ENCODE measurements at regions not wholly inside any gene's neighbourhood (a gene's known extent, or its start where the extent isn't known, plus 50 kb on each side); places are given as distances from the start of the nearest gene placed in this dataset.

DNA sequence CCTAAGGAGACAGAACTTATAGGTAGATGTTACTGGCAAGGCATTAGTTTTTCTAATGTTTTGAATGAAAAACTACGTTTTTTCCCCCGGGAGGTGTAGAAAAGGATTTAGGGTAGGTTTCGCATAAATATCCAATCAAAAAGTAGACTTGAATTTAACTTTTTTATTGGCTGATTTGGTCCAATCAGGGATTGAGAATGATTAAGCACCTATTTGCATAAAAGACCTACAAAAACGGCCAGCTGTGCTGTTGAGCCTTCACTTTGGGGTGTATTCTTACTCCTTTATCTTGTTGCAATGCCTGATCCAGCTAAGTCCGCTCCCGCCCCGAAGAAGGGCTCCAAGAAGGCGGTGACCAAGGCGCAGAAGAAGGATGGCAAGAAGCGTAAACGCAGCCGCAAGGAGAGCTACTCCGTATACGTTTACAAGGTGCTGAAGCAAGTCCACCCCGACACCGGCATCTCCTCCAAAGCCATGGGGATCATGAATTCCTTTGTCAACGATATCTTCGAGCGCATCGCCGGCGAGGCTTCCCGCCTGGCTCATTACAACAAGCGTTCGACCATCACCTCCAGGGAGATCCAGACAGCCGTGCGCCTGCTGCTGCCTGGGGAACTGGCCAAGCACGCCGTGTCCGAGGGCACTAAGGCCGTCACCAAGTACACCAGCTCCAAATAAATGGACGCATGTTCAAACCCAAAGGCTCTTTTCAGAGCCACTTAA lies 113.5 kb upstream of the BTN3A2 start:
- Histone ChIP-seq H3K27me3 (replicated peaks; ENCODE audit: insufficient read depth, low read depth, low read length, poor library complexity) (no peaks in the 10 kb centered on the region), H3K36me3 (ENCODE audit: insufficient read depth, low read length, poor library complexity, severe bottlenecking) (no peaks in the 10 kb centered on the region), H3K9me3 (ENCODE audit: low read depth, low read length, poor library complexity, severe bottlenecking) (no peaks in the 10 kb centered on the region), H3K27ac (ENCODE audit: low read depth, low read length, poor library complexity, severe bottlenecking) (peak overlapping the region; percentile 96), H3K4me3 (ENCODE audit: low read depth, low read length, poor library complexity, severe bottlenecking) (peak overlapping the region; percentile 68), H3K4me1 (ENCODE audit: insufficient read depth, low read length, poor library complexity, severe bottlenecking) (peaks cover 3% of the 10 kb centered on the region)
- peak; percentile 96 for DNase-seq (ENCODE audit: low spot score)
- BruUV-seq (replicated peaks): TSS peak; percentile 93
- ChIA-PET CTCF (interaction anchor here (0.6 kb wide), 1 partner anchor 1543 kb away, joined by 3 read pairs; no protein-coding TSS in a partner anchor), POLR2A (ENCODE audit: low non-redundant PET) (interaction anchor here (0.6 to 2.2 kb wide), 5 partner anchors 19 to 219 kb away, joined by 3 to 20 read pairs (median 9); a partner anchor contains a TSS)
- TF ChIP-seq, protein P1, sequence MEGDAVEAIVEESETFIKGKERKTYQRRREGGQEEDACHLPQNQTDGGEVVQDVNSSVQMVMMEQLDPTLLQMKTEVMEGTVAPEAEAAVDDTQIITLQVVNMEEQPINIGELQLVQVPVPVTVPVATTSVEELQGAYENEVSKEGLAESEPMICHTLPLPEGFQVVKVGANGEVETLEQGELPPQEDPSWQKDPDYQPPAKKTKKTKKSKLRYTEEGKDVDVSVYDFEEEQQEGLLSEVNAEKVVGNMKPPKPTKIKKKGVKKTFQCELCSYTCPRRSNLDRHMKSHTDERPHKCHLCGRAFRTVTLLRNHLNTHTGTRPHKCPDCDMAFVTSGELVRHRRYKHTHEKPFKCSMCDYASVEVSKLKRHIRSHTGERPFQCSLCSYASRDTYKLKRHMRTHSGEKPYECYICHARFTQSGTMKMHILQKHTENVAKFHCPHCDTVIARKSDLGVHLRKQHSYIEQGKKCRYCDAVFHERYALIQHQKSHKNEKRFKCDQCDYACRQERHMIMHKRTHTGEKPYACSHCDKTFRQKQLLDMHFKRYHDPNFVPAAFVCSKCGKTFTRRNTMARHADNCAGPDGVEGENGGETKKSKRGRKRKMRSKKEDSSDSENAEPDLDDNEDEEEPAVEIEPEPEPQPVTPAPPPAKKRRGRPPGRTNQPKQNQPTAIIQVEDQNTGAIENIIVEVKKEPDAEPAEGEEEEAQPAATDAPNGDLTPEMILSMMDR (conservative IDR thresholded peaks at IDR 0.05; ENCODE audit: low read depth, low read length): no peak
- TF ChIP-seq EZH2 (IDR thresholded peaks at IDR 0.05; ENCODE audit: borderline replicate concordance, low read depth, low read length, poor library complexity, severe bottlenecking): no peak
- intact Hi-C loops (cut with micrococcal nuclease; ENCODE audit: unreplicated experiment): loop anchor here (1.0 kb wide), 1 partner anchor 35 kb away; a partner anchor contains a TSS

DNA sequence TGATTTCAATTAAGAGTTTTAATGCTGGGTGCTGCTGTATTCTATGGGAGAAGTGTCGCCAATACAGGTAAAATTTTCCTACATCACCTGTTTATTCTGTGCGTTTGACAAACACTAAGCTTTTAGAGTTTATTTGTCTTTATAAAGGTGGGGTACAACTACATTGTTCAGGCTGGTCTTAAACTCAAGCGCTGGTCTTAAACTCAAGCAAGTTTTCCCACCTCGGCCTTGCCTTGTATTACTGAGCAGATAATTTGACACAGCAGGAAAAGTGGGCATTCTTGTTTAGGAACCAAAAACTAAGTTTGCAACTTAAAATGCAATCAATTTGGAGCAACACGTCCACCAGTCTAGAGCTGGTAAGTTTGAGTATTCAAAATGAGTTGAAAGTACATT lies 112.9 kb upstream of the BTN3A2 start:
- intact Hi-C loops (cut with micrococcal nuclease; ENCODE audit: unreplicated experiment): no loop called here
- TF ChIP-seq, protein P1 (conservative IDR thresholded peaks at IDR 0.05; ENCODE audit: low read depth, low read length): no peak
- no peak for TF ChIP-seq EZH2 (IDR thresholded peaks at IDR 0.05; ENCODE audit: borderline replicate concordance, low read depth, low read length, poor library complexity, severe bottlenecking)
- CTCF ChIA-PET: no interaction called here
- H3K9me3 ChIP-seq (ENCODE audit: low read depth, low read length, poor library complexity, severe bottlenecking): no peaks in the 10 kb centered on the region
- H3K36me3 ChIP-seq (ENCODE audit: insufficient read depth, low read length, poor library complexity, severe bottlenecking): no peaks in the 10 kb centered on the region
- POLR2A ChIA-PET (ENCODE audit: low non-redundant PET): interaction anchor here (0.5 to 2.2 kb wide), 3 partner anchors 21 to 119 kb away, joined by 4 to 20 read pairs (median 18); a partner anchor contains a TSS
- H3K4me1 ChIP-seq (ENCODE audit: insufficient read depth, low read length, poor library complexity, severe bottlenecking): peaks cover 3% of the 10 kb centered on the region
- H3K27me3 ChIP-seq (replicated peaks; ENCODE audit: insufficient read depth, low read depth, low read length, poor library complexity): no peaks in the 10 kb centered on the region
- no TSS peak for BruUV-seq (replicated peaks)
- H3K27ac ChIP-seq (ENCODE audit: low read depth, low read length, poor library complexity, severe bottlenecking): peak overlapping the region; percentile 96
- DNase-seq (ENCODE audit: low spot score): no peak
- H3K4me3 ChIP-seq (ENCODE audit: low read depth, low read length, poor library complexity, severe bottlenecking): peak overlapping the region; percentile 68

DNA sequence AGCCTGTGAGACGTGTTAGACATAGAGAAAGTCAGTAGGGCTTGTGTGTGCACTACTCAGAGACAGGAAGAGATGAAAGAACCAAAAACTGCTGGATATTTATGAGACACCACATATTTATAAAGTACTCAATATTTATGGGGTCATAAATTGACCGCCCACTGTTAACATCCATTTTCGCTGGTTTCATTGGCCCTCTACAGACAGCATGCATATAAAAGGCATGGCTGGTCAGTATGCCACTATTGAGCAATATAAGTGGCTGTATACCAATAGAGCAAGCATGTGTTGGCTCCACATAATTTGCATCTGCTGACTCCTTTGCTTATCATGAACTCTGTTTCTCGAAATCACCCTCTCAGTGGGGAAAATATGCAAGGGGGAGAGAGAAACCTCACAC lies 110.3 kb upstream of the BTN3A2 start:
- peak overlapping the region; percentile 44 for H3K27ac ChIP-seq (ENCODE audit: low read depth, low read length, poor library complexity, severe bottlenecking)
- BruUV-seq (replicated peaks): no TSS peak
- H3K4me3 ChIP-seq (ENCODE audit: low read depth, low read length, poor library complexity, severe bottlenecking): no peak overlapping the region
- no peaks in the 10 kb centered on the region for H3K9me3 ChIP-seq (ENCODE audit: low read depth, low read length, poor library complexity, severe bottlenecking)
- no peak for DNase-seq (ENCODE audit: low spot score)
- intact Hi-C loops (cut with micrococcal nuclease; ENCODE audit: unreplicated experiment): no loop called here
- no peaks in the 10 kb centered on the region for H3K36me3 ChIP-seq (ENCODE audit: insufficient read depth, low read length, poor library complexity, severe bottlenecking)
- ChIA-PET POLR2A (ENCODE audit: low non-redundant PET) (no interaction called here), CTCF (no interaction called here)
- H3K27me3 ChIP-seq (replicated peaks; ENCODE audit: insufficient read depth, low read depth, low read length, poor library complexity): no peaks in the 10 kb centered on the region
- H3K4me1 ChIP-seq (ENCODE audit: insufficient read depth, low read length, poor library complexity, severe bottlenecking): peaks cover 3% of the 10 kb centered on the region
- TF ChIP-seq, protein P1 (conservative IDR thresholded peaks at IDR 0.05; ENCODE audit: low read depth, low read length): no peak
- no peak for TF ChIP-seq EZH2 (IDR thresholded peaks at IDR 0.05; ENCODE audit: borderline replicate concordance, low read depth, low read length, poor library complexity, severe bottlenecking)

Data from A673 (cell line).